Muscle layer of colon (tissue), 2 donors: ENCODE measurements at regions not wholly inside any gene's neighbourhood (a gene's known extent, or its start where the extent isn't known, plus 50 kb on each side); places are given as distances from the start of the nearest gene placed in this dataset.
"Not testable (repeated sequence)": the region's sequence is repeated elsewhere in the genome, so short reads cannot be mapped to it uniquely, and the experiment has no call there.

Experiments
- H3K27ac ChIP-seq: one replicate; pipeline ENCODE4 v1.7.0; 2013; ENCODE audit warnings: low read depth, mild to moderate bottlenecking, low read length, moderate library complexity
- H3K27me3 ChIP-seq, 2 donors: one replicate each; pipeline ENCODE4 v1.7.0; 2013; ENCODE audit warnings: low read length in 2 of 2, mild to moderate bottlenecking in 2 of 2; ENCODE audit not compliant: insufficient read depth in 2 of 2, control insufficient read depth in 1 of 2
- H3K36me3 ChIP-seq: one replicate; pipeline ENCODE4 v1.7.0; 2013; ENCODE audit warnings: mild to moderate bottlenecking, low read length; ENCODE audit not compliant: insufficient read depth
- H3K4me1 ChIP-seq: one replicate; pipeline ENCODE4 v1.7.0; 2013; ENCODE audit warnings: mild to moderate bottlenecking, low read length; ENCODE audit not compliant: insufficient read depth
- H3K4me3 ChIP-seq, 2 donors: one replicate each; pipeline ENCODE4 v1.7.0; 2013; ENCODE audit warnings: low read length in 2 of 2, low read depth in 1 of 2, mild to moderate bottlenecking in 1 of 2, moderate library complexity in 1 of 2
- H3K9ac ChIP-seq: one replicate; pipeline ENCODE4 v1.7.0; 2013; ENCODE audit warnings: low read length
- H3K9me3 ChIP-seq: one replicate; pipeline ENCODE4 v1.7.0; 2013; ENCODE audit warnings: mild to moderate bottlenecking, low read length
- donor health status: abdominal sarcoma.
- donor health status: Adenocarcinoma of cecum.

DNA sequence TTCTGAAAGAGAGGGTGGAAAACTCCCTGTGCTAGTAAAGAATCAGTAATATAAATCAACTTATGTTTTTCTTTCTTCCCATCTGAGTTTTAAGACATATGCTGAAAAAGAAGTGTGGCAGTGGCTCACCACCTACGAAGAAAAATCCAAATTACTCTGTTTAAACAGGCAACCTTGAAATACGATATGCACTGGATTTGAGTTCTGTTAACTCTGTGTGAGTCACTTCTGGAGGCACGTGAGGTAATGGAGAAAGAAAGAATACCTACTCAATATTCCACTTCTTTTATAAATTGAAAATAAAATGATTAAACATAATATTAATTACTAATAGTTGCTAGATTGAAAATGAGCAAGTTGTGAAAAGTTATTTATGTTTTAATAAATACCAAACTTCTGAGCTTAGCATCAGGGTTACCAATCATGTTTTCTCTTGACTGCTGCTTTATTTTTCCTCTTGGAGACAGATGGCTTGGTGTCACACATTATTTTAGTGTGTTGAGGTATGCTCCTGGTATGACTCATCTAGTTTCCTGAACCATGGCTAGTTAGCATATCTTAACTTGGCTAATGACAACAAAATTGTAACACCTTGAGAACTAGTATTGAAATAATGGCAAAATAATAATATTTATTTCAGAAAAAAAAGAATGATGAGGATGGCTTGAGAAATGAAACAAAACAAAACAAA, 1705.5 kb upstream of the PIK3C3 start:
- Histone ChIP-seq H3K27ac (no peak overlapping the region), H3K9ac (no peak overlapping the region), H3K4me3 (no peak overlapping the region), H3K4me1 (peaks cover 9% of the 10 kb centered on the region), H3K9me3 (no peaks in the 10 kb centered on the region), H3K36me3 (no peaks in the 10 kb centered on the region), H3K27me3 (no peaks in the 10 kb centered on the region)

GRCh38 chr18:40245612-40246011, 1709.4 kb upstream of the PIK3C3 start:
- not testable (repeated sequence) for H3K4me3 ChIP-seq, H3K27ac ChIP-seq, H3K27me3 ChIP-seq, H3K36me3 ChIP-seq, H3K4me1 ChIP-seq, H3K9ac ChIP-seq, H3K9me3 ChIP-seq

DNA sequence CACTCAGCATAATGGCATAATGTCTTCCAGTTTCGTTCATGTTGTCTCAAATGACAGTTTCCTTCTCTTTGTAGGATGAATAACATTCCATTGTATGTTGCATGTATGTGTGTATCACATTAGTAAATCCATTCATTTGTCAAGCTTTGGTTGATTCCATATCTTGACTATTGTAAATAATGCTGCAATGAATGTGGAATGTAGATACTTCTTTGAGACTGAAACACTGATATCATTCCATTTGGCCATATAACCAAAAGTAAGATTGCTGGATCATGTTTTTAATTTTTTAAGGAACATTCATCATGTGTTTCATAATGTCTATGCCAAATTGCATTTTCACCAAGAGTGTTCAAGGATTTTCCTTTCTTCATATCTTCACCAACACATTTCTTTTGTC, 1711.4 kb upstream of the PIK3C3 start:
- no peaks in the 10 kb centered on the region for H3K36me3 ChIP-seq
- no peak overlapping the region for H3K27ac ChIP-seq
- H3K4me1 ChIP-seq = no peaks in the 10 kb centered on the region
- H3K27me3 ChIP-seq = no peaks in the 10 kb centered on the region
- H3K4me3 ChIP-seq = no peak overlapping the region
- no peaks in the 10 kb centered on the region for H3K9me3 ChIP-seq
- no peak overlapping the region for H3K9ac ChIP-seq

- Histone ChIP-seq H3K9me3 (no peaks in the 10 kb centered on the region), H3K36me3 (no peaks in the 10 kb centered on the region), H3K27me3 (no peaks in the 10 kb centered on the region), H3K27ac (no peak overlapping the region), H3K4me1 (no peaks in the 10 kb centered on the region), H3K9ac (no peak overlapping the region), H3K4me3 (no peak overlapping the region)
Observed at GRCh38 chr18:40235836-40236235, 1719.2 kb upstream of the PIK3C3 start.

DNA sequence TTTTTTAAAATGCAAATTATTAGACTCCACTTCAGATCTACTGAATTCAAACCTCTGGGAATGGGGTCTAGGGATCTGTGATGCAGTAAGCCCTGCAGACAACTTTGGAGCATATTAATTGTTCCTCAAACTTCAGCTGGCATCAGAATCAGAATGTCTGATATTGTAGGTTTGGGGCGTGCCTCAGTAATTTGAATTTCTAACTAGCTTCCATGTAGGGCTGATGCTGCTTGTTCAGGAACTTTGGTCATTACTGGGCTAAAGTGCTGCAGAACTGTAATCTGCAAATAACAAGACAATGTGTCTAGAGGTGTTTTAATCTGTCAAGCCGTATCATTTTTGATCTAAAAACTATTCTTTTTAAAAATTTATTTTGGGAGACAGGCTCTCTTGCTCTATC, 1719.7 kb upstream of the PIK3C3 start:
- Histone ChIP-seq H3K27ac (no peak overlapping the region), H3K9me3 (no peaks in the 10 kb centered on the region), H3K27me3 (no peaks in the 10 kb centered on the region), H3K4me1 (no peaks in the 10 kb centered on the region), H3K36me3 (no peaks in the 10 kb centered on the region), H3K4me3 (no peak overlapping the region), H3K9ac (no peak overlapping the region)

DNA sequence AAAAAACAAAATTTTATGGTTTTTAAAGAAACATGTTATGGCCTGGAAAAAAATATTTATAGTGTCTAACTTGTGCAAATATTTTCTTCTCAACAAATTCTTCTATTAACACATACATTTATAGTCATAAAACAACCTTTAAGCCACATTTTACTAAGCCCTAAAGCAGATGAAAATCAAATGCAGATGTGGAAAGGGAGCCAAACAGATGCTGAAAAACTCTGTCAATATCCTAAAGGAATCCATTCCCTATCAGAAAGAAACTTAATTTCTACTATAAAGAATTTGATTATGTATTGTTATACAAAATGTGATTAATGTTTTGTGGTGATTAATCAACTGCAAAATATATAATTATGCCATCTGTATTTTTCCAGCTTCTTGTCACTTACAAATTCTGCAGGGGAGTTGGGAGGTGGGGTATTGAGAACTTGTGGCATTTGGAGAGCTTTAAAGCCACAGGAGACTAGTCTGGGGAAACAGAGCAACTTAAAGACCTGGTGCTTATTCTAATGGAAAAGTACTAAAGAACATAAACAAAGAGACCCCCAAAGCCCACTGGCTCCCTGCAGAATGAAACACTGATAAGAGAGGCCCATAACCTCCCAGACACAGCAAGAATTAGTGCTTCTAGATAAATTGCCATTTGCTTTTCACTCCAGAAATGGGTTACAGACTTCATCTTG, 1721.0 kb upstream of the PIK3C3 start:
- no peak overlapping the region for H3K9ac ChIP-seq
- no peaks in the 10 kb centered on the region for H3K4me1 ChIP-seq
- no peaks in the 10 kb centered on the region for H3K9me3 ChIP-seq

GRCh38 chr18:40222776-40223175, 1732.3 kb upstream of the PIK3C3 start:
- Histone ChIP-seq H3K4me1 (peaks cover 15% of the 10 kb centered on the region), H3K27ac (no peak overlapping the region)

More for the DNA sequence above, 1721.0 kb upstream of the PIK3C3 start:
- Histone ChIP-seq H3K27ac (no peak overlapping the region), H3K4me3 (no peak overlapping the region), H3K27me3 (no peaks in the 10 kb centered on the region), H3K36me3 (no peaks in the 10 kb centered on the region)

GRCh38 chr18:40216856-40217255, 1738.2 kb upstream of the PIK3C3 start:
- Histone ChIP-seq H3K9ac (no peak overlapping the region), H3K27me3 (no peaks in the 10 kb centered on the region), H3K4me1 (peaks cover 9% of the 10 kb centered on the region)

More at GRCh38 chr18:40222776-40223175, 1732.3 kb upstream of the PIK3C3 start:
- Histone ChIP-seq H3K27me3 (no peaks in the 10 kb centered on the region), H3K9me3 (no peaks in the 10 kb centered on the region), H3K4me3 (no peak overlapping the region), H3K9ac (no peak overlapping the region), H3K36me3 (no peaks in the 10 kb centered on the region)

DNA sequence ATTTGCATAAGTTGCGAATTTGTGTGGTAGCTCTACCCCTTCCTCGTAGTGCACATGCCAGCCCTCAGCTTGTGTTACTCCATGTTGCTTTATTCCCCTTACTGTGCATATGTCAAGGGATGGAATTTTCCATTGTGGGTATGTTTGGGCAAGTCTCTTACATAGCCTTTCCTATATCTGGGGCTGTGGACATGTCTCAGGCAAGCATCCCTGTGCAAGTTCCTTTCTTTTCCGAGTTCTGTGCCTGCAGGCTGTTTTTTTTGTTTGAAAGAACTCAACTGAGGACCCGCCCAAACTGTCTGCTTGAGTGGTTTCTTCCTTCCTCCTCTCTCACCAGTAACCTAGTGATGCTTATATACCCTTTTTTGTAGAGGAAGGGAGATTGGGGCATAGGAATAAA, 1739.1 kb upstream of the PIK3C3 start:
- no peaks in the 10 kb centered on the region for H3K27me3 ChIP-seq
- no peaks in the 10 kb centered on the region for H3K9me3 ChIP-seq
- H3K4me1 ChIP-seq = peaks cover 5% of the 10 kb centered on the region
- no peak overlapping the region for H3K27ac ChIP-seq
- H3K9ac ChIP-seq = no peak overlapping the region
- no peak overlapping the region for H3K4me3 ChIP-seq
- no peaks in the 10 kb centered on the region for H3K36me3 ChIP-seq

More at GRCh38 chr18:40216856-40217255, 1738.2 kb upstream of the PIK3C3 start:
- H3K27ac ChIP-seq = no peak overlapping the region
- no peaks in the 10 kb centered on the region for H3K36me3 ChIP-seq
- H3K9me3 ChIP-seq = no peaks in the 10 kb centered on the region
- H3K4me3 ChIP-seq = no peak overlapping the region

- H3K4me1 ChIP-seq = no peaks in the 10 kb centered on the region
- H3K4me3 ChIP-seq = no peak overlapping the region
- no peak overlapping the region for H3K9ac ChIP-seq
- no peak overlapping the region for H3K27ac ChIP-seq
- H3K9me3 ChIP-seq = no peaks in the 10 kb centered on the region
- no peaks in the 10 kb centered on the region for H3K27me3 ChIP-seq
- H3K36me3 ChIP-seq = no peaks in the 10 kb centered on the region
Observed at GRCh38 chr18:40210696-40211095, 1744.3 kb upstream of the PIK3C3 start.

DNA sequence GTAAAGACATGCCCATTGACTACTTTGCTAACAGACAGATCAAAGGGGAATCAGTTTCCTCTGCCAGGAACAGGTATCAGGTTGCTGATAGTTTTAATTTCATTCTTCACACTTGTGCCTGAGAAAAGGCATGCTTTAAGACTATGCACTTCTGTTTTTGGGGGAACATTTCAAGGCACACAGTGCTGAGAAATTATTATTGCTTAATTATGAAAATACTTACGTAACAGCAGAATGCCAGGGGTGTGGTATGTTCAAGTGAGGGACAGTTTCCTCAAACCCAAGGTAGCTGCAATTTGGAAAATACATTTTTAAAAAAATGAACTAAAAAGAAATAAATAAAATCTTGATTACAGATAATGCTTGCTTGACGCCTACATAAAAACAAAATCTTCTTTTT, 1746.1 kb upstream of the PIK3C3 start:
- Histone ChIP-seq H3K36me3 (no peaks in the 10 kb centered on the region), H3K4me3 (no peak overlapping the region), H3K9me3 (no peaks in the 10 kb centered on the region), H3K27ac (no peak overlapping the region), H3K9ac (no peak overlapping the region), H3K4me1 (no peaks in the 10 kb centered on the region), H3K27me3 (no peaks in the 10 kb centered on the region)

DNA sequence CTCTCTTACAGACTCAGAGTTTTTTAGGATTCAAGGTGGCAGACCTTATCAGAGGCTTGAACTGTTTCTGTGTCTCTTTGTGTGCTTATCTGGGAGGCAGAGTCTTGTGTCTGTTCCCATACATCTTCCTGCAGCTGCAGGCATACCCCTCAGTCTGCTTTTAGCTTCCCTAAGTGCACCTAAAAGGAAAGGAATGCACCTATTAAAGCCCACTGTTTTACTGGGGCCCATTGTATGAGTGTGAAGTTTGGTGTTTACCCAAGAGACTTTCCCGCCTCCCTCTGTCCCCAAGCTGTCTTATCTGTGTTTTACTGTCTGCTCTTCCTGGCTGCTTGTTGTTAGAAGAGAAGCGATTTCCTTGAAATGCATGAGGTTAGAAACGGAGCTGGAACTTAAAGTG, 1757.3 kb upstream of the PIK3C3 start:
- Histone ChIP-seq H3K27me3 (no peaks in the 10 kb centered on the region), H3K27ac (no peak overlapping the region), H3K4me3 (no peak overlapping the region), H3K36me3 (no peaks in the 10 kb centered on the region), H3K9ac (no peak overlapping the region), H3K4me1 (no peaks in the 10 kb centered on the region), H3K9me3 (no peaks in the 10 kb centered on the region)
